RWPE1 (cell line): ENCODE measurements at regions not wholly inside any gene's neighbourhood (a gene's known extent, or its start where the extent isn't known, plus 50 kb on each side); places are given as distances from the start of the nearest gene placed in this dataset.
"Not testable (repeated sequence)": the region's sequence is repeated elsewhere in the genome, so short reads cannot be mapped to it uniquely, and the experiment has no call there.

ENCODE experiments used
- CTCF ChIA-PET: fragments of 350-600 bp; sonication (Branson Sonifier 250); formaldehyde crosslinking; extraction: SDS; loops from one replicate; lab custom pipeline; 2021; lab: Yijun Ruan, JAX
- POLR2A ChIA-PET: fragments of 400-600 bp; formaldehyde crosslinking; extraction: SDS; loops from one replicate; lab custom pipeline; 2020; ENCODE audit warnings: antibody characterized with exemption; ENCODE audit not compliant: low non-redundant PET; lab: Yijun Ruan, JAX
- DNase-seq: peaks from one replicate; pipeline ENCODE4 v3.0.0; 2012; ENCODE audit warnings: low spot score
- H3K27ac ChIP-seq: fragments of 450-650 bp; 2 replicates; pipeline ENCODE4 v1.5.1; 2017
- TF ChIP-seq, protein P1 (sequence below): fragments of 450-650 bp; conservative IDR thresholded peaks from 2 replicates; pipeline ENCODE4 v1.5.1; 2017; ENCODE audit warnings: low read depth, mild to moderate bottlenecking

- H3K27ac ChIP-seq = no peak overlapping the region
- DNase-seq = no peak
- TF ChIP-seq, protein P1, sequence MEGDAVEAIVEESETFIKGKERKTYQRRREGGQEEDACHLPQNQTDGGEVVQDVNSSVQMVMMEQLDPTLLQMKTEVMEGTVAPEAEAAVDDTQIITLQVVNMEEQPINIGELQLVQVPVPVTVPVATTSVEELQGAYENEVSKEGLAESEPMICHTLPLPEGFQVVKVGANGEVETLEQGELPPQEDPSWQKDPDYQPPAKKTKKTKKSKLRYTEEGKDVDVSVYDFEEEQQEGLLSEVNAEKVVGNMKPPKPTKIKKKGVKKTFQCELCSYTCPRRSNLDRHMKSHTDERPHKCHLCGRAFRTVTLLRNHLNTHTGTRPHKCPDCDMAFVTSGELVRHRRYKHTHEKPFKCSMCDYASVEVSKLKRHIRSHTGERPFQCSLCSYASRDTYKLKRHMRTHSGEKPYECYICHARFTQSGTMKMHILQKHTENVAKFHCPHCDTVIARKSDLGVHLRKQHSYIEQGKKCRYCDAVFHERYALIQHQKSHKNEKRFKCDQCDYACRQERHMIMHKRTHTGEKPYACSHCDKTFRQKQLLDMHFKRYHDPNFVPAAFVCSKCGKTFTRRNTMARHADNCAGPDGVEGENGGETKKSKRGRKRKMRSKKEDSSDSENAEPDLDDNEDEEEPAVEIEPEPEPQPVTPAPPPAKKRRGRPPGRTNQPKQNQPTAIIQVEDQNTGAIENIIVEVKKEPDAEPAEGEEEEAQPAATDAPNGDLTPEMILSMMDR = no peak
- ChIA-PET POLR2A (no interaction called here), CTCF (interaction anchor here (0.6 kb wide), 1 partner anchor 119 kb away, joined by 4 read pairs; no protein-coding TSS in a partner anchor)
These were observed 711.7 kb downstream of the EDEM1 start for GRCh38 chr3:5899014-5899761.

- ChIA-PET POLR2A (no interaction called here), CTCF (no interaction called here)
- H3K27ac ChIP-seq = no peak overlapping the region
- TF ChIP-seq, protein P1 = no peak
- DNase-seq = no peak
These were observed 730.4 kb downstream of the EDEM1 start for GRCh38 chr3:5917932-5918331.

DNA sequence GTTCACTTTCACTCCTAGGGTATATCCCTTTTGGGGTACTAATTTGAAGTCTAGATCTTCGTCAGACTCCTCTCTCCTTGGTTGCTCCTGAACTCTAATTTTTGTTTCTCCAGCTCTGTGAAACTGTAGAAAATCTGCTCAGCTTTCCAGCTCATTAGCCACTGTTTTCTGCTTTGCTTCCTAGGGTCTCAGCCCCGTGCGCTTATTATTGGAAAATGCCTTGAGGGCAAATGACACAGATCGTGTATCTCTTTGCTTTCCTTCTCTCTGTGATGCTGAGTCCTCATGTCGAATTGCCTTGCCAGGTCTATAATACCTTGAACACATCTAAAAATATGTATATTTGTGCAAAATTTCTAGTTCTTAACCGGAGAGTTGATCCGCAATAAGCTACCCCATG lies 731.1 kb downstream of the EDEM1 start:
- POLR2A ChIA-PET = no interaction called here
- TF ChIP-seq, protein P1 = no peak
- no peak overlapping the region for H3K27ac ChIP-seq
- CTCF ChIA-PET = no interaction called here
- DNase-seq = no peak

GRCh38 chr3:5929027-5929426 lies 741.5 kb downstream of the EDEM1 start:
- ChIA-PET POLR2A (no interaction called here), CTCF (no interaction called here)
- no peak for DNase-seq
- TF ChIP-seq, protein P1 = no peak
- H3K27ac ChIP-seq = no peak overlapping the region

DNA sequence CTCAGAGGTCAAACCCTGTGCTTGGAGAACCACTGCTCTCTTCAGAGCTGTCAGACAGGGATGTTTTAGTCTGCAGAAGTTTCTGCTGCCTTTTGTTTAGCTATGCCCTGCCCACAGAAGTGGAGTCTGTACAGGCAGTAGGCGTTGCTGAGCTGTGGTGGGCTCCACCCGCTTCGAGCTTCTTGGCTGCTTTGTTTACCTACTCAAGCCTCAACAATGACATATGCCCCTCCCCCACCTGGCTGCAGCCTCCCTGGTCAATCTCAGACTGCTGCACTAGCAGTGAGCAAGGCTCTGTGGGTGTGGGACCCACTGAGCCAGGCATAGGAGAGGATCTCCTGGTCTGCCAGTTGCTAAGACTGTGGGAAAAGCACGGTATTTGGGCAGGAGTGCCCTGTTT lies 756.6 kb downstream of the EDEM1 start:
- POLR2A ChIA-PET, CTCF ChIA-PET, H3K27ac ChIP-seq, DNase-seq: not testable (repeated sequence)

- TF ChIP-seq, protein P1 = no peak
- no peak for DNase-seq
- CTCF ChIA-PET = no interaction called here
- POLR2A ChIA-PET = no interaction called here
- no peak overlapping the region for H3K27ac ChIP-seq
These were observed 760.6 kb downstream of the EDEM1 start for GRCh38 chr3:5948084-5948483.

- POLR2A ChIA-PET = no interaction called here
- CTCF ChIA-PET = no interaction called here
- H3K27ac ChIP-seq = no peak overlapping the region
- TF ChIP-seq, protein P1 = no peak
- no peak for DNase-seq
These were observed 763.5 kb downstream of the EDEM1 start for GRCh38 chr3:5951026-5951425.
